Cardiac muscle cell (in vitro differentiated cells and primary cell): ENCODE measurements at regions not wholly inside any gene's neighbourhood (a gene's known extent, or its start where the extent isn't known, plus 50 kb on each side); places are given as distances from the start of the nearest gene placed in this dataset.

Experiments
- DNase-seq, 2 donors: peaks; one replicate each; pipeline versions ENCODE4 v3.0.0 to v3.0.0-alpha.2; 2010 to 2017; ENCODE audit warnings: low read depth in 1 of 2, low spot score in 1 of 2
- H3K27ac ChIP-seq: fragments of 200-600 bp; sonication (generic); 2 replicates; pipeline ENCODE4 v1.5.1; 2016
- H3K27me3 ChIP-seq: fragments of 200-600 bp; sonication (generic); 2 replicates; pipeline ENCODE4 v1.6.0; 2016; ENCODE audit warnings: control low read depth
- H3K36me3 ChIP-seq: fragments of 200-600 bp; sonication (generic); 2 replicates; pipeline ENCODE4 v1.5.1; 2016; ENCODE audit warnings: control low read depth
- H3K4me1 ChIP-seq: fragments of 200-600 bp; sonication (generic); 2 replicates; pipeline ENCODE4 v1.8.1; 2017; ENCODE audit warnings: low read depth, mild to moderate bottlenecking, mixed run types
- H3K4me3 ChIP-seq: fragments of 200-600 bp; sonication (generic); 2 replicates; pipeline ENCODE4 v1.5.1; 2016; ENCODE audit warnings: mild to moderate bottlenecking
- H3K9me3 ChIP-seq: fragments of 200-600 bp; sonication (generic); 2 replicates; pipeline ENCODE4 v1.5.1; 2017; ENCODE audit warnings: low read depth, mild to moderate bottlenecking, control low read depth
- TF ChIP-seq, protein P1 (sequence below): IDR thresholded peaks from 2 replicates; pipeline ENCODE4 v1.5.1; 2012; ENCODE audit warnings: low read depth, mild to moderate bottlenecking, low read length

DNA sequence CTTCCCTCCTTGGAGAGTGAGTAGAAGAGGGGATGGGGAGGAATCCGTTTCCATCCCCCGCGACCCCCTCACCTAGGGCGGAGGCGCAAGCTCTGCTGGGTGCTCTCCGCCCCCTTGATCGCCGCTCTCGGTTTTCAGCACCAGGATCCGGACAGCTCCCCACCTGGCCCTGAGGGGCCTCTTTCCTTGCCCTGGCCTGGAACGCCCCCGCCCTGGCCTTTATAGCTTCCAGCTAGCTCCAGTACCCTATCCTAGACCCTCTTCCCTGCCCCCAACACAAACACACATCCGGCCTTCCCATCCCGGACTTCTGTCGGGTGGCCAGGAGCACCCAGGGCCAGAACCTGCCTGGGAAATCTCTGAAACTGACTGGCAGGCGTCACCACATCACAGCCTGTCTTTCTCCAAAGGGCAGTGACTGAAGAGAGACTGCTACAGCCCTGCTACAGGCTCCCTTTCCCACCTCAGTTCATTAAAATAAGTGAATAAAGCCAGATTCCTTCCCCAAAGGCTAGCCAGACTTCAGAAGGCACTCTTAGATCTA, 72.3 kb upstream of the LEP start:
- H3K27me3 ChIP-seq = peaks cover 91% of the 10 kb centered on the region

DNA sequence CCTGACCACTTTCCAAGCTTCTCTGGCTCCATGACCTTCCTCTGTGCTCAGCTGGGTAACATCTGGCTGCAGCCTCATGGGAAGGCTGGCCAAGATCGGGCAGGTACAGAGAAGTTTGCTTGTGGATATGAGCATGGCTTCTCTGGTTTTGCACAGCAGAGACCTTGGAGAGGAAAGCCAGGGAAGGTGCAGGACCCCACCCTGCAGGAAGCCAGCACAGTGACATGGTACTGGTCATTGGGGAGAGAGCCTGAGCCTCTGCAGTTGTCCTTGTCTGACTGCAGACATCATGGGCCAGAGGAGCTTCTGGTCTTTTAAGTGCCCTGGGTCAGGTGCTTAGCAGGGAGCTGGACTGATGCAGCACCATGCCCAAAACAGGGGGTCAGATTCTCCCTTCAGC, 70.6 kb upstream of the LEP start:
- TF ChIP-seq, protein P1, sequence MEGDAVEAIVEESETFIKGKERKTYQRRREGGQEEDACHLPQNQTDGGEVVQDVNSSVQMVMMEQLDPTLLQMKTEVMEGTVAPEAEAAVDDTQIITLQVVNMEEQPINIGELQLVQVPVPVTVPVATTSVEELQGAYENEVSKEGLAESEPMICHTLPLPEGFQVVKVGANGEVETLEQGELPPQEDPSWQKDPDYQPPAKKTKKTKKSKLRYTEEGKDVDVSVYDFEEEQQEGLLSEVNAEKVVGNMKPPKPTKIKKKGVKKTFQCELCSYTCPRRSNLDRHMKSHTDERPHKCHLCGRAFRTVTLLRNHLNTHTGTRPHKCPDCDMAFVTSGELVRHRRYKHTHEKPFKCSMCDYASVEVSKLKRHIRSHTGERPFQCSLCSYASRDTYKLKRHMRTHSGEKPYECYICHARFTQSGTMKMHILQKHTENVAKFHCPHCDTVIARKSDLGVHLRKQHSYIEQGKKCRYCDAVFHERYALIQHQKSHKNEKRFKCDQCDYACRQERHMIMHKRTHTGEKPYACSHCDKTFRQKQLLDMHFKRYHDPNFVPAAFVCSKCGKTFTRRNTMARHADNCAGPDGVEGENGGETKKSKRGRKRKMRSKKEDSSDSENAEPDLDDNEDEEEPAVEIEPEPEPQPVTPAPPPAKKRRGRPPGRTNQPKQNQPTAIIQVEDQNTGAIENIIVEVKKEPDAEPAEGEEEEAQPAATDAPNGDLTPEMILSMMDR = no peak
- no peak for DNase-seq
- no peak overlapping the region for H3K4me3 ChIP-seq
- no peaks in the 10 kb centered on the region for H3K36me3 ChIP-seq
- no peaks in the 10 kb centered on the region for H3K4me1 ChIP-seq
- H3K27ac ChIP-seq = no peak overlapping the region
- no peaks in the 10 kb centered on the region for H3K9me3 ChIP-seq
- H3K27me3 ChIP-seq = peaks cover 89% of the 10 kb centered on the region

More for the DNA sequence above, 72.3 kb upstream of the LEP start:
- Histone ChIP-seq H3K4me3 (no peak overlapping the region), H3K27ac (no peak overlapping the region), H3K36me3 (no peaks in the 10 kb centered on the region), H3K9me3 (no peaks in the 10 kb centered on the region), H3K4me1 (no peaks in the 10 kb centered on the region)
- TF ChIP-seq, protein P1 = no peak
- peak; percentile 30 to 87 for DNase-seq

DNA sequence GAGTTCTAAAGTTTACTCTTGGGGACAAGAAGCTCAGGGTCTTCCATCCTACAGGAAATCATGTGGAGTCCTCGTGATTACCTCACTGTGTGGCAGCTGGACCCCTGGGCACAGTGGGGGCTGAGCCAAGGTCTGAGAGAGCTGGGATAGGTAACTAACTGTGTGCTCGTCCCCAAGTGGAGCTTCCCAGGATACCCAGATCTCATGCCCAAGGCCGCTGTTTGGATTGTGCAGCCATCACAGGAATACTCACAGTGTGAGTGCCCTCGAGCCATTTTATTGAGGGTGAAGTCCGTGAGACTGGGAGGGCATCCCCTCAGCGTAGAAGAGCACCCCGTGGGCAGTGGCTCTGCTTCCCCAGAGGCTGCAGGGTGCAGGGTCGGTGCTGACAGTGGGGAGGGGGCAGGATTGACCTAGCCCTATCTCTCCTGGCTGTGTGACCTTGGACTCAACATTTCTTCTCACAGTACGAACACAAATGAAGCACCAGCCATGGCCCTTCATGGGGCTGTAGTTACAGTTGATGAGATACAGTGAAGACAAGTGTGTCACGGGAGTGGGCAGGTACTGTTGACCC, 69.6 kb upstream of the LEP start:
- no peak for DNase-seq
- TF ChIP-seq, protein P1 = no peak
- Histone ChIP-seq H3K27me3 (peaks cover 82% of the 10 kb centered on the region), H3K4me1 (no peaks in the 10 kb centered on the region), H3K4me3 (no peak overlapping the region), H3K9me3 (no peaks in the 10 kb centered on the region), H3K36me3 (no peaks in the 10 kb centered on the region), H3K27ac (no peak overlapping the region)

GRCh38 chr7:128172151-128172550, 68.9 kb upstream of the LEP start:
- H3K36me3 ChIP-seq = no peaks in the 10 kb centered on the region
- TF ChIP-seq, protein P1 = no peak
- no peaks in the 10 kb centered on the region for H3K9me3 ChIP-seq
- no peaks in the 10 kb centered on the region for H3K4me1 ChIP-seq
- no peak overlapping the region for H3K4me3 ChIP-seq
- DNase-seq = no peak
- H3K27ac ChIP-seq = no peak overlapping the region
- peaks cover 78% of the 10 kb centered on the region for H3K27me3 ChIP-seq

DNA sequence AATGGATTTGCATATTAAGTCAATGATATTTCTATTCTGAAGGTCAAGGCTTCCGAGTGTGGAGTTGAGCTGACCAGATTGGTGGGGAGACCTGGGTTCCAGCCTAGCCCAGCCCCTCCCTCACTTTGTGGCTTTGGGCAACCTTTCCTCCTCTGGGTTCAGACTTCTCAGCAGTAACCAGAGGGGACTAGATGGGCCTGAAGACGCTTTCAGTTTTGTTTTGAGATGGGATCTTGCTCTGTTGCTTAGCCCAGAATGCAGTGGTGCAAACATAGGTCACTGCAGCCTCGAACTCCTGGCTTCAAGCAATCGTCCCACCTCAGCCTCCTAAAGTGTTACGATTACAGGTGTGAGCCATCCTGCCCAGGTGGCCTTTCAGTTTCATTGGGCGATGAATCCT, 68.1 kb upstream of the LEP start:
- TF ChIP-seq, protein P1 = no peak
- Histone ChIP-seq H3K36me3 (no peaks in the 10 kb centered on the region), H3K4me3 (no peak overlapping the region), H3K9me3 (no peaks in the 10 kb centered on the region), H3K27ac (no peak overlapping the region), H3K27me3 (peaks cover 74% of the 10 kb centered on the region), H3K4me1 (no peaks in the 10 kb centered on the region)
- no peak for DNase-seq
